Medulla oblongata (tissue), 1 donor: ENCODE measurements at regions not wholly inside any gene's neighbourhood (a gene's known extent, or its start where the extent isn't known, plus 50 kb on each side); places are given as distances from the start of the nearest gene placed in this dataset.

ENCODE experiments used
- DNase-seq: peaks from one replicate; pipeline ENCODE4 v3.0.0-alpha.2; 2015; ENCODE audit errors: extremely low spot score

DNA sequence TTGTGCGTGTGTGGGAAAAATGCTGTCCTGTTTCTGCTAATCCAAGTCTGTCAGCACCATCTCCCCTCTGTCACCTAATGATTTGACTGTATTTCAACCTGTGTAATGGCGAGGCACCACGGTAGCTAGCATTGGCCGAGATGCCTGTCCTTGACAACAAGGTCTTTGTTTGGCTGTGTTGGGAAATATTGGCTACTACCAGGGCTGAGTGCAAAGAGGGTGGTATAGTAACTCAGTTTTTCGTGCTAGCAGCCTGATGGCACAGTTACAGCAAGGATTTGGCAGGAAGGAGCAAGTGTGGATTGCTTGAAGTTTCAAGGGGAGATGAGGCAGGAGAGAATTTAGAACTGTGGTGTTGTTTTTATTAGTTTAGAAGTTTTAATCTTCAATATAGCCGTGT, 440.3 kb upstream of the RGS6 start:
- peak; percentile 68 for DNase-seq

DNA sequence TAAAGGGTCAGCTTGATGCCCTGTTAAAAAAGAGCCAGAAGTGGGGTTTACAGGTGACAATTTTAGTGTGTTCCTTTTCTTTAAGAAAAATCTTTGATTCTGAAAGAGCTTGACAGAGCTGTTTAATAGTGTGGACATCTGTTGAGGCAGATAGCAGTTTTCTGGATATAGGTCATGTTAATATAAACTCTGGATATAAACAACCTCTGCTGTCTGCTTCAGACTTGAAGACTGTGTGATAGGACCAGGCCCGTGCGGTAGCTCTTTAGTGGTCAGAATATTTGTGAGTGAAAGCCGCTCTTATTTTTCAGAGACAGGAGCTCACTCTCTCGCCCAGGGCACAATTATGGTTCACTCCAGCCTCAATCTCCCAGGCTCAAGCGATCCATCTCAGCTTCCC, 439.9 kb upstream of the RGS6 start:
- no peak for DNase-seq

DNA sequence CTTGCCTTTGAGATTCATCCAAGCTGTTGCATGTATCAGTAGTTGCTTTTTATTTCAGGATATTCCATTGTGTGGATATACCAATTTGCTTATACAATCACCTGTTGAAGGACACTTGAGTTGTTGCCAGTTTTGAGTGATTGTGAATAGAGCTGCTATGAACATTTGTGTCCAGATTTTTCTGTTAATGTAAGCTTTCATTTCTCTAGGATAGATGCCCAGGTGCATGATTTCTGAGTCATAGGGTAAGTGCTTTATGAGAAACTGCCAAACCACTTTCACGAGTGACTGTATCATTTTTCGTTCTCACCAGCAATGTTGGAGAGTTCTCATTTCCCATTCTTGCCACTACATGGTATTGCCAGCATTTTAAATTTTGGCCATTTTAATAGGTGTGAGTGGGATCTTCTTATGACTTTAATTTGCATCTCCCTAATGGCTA, 434.6 kb upstream of the RGS6 start:
- no peak for DNase-seq

- no peak for DNase-seq
These were observed 434.0 kb upstream of the RGS6 start for GRCh38 chr14:71498212-71498611.

DNA sequence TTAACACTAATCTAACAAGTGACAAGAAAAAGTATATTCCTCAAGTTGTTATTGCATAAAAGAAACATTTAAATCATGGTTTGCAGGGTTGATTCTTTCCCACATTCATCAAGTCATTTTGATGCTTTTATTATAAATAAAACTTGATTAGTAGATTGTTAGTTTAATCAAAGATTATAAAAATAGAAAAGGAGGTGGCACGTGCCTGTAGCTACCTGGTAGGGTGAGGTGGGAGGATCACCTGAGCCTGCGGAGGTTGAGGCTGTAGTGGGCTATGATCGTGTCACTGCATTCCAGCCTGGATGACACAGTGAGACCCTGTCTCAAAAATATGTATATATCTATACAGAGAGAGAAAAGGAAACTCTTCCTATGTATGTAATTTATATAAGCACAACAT, 433.2 kb upstream of the RGS6 start:
- DNase-seq, result no peak

DNA sequence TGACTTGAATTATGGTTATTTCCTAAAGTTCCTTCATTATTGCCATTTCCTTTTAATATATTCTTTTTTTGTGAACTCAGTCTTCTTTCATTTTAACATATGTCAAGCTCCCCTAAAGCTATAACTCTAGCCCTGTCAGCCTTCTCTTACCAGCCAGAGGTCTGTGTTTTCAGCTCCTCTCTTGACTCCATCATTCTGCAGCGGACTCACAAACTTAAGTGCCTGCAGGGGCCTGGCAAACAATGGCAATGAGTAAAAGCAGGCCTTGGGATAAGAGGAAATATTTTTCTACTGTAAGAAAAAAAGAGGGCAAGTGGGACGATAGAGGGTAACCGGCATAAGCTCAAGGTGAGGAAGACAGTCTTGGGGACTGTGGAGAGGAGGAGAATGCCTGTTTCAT, 424.5 kb upstream of the RGS6 start:
- DNase-seq, result no peak

GRCh38 chr14:71508901-71509300, 423.3 kb upstream of the RGS6 start:
- DNase-seq, result no peak

- DNase-seq, result no peak
These were observed 421.1 kb upstream of the RGS6 start for GRCh38 chr14:71511152-71511551.

GRCh38 chr14:71514941-71515919, 417.0 kb upstream of the RGS6 start:
- no peak for DNase-seq

GRCh38 chr14:71521238-71522135, 410.7 kb upstream of the RGS6 start:
- no peak for DNase-seq

DNA sequence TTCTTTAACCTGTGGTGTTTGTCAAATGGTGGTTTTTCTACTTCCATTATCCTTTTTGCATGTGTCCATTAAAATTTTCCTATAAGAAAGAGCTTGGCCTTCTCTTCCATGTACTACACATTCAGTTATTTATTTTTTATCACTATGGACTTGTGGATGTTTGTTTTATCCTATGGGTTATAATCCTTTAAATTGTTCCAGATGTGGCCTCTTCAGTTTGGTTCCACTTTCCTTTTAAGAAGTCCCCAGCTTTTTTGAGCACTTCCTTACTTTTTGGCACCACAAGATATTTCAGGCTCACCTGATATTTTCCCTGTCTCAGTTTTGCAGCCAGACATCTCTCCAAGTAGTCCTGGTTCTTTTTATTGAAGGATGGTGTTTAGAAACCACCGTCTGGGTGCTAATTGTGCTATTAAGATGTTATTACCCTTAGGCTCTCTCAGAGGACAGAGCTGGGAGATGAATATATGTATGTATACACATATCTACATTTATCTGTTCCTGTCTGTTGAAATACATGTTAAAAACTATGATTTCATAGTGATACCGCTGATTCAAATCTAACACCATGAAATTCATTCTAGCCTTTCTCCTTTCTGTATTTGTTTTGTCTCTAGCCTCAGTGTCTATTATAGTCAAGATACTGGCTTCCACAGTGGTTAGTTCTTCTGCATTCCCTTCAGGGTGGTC, 408.5 kb upstream of the RGS6 start:
- no peak for DNase-seq

- no peak for DNase-seq
These were observed 407.8 kb upstream of the RGS6 start for GRCh38 chr14:71524320-71524982.

- no peak for DNase-seq
These were observed 406.5 kb upstream of the RGS6 start for GRCh38 chr14:71525663-71526221.

DNA sequence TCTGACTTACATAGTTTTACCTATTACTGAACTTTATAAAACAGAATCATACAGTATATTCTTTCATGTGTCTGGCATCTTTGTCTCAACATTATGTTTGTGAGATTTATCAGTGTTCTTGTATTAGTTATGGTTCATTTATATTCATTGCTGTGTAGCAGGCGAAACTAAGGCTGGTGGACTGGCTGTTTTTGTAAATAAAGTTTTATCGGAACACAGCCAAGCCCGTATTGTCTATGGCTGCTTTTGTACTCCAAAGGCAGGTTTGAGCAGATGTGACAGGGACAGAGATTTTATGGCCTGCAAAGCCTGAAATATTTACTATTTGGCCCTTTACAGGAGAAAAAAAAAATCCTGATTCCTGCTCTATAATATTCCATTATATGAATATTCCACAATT, 405.8 kb upstream of the RGS6 start:
- no peak for DNase-seq

- DNase-seq, result no peak
These were observed 404.4 kb upstream of the RGS6 start for GRCh38 chr14:71527838-71528237.

GRCh38 chr14:71529848-71530247, 402.4 kb upstream of the RGS6 start:
- peak; percentile 61 for DNase-seq

DNA sequence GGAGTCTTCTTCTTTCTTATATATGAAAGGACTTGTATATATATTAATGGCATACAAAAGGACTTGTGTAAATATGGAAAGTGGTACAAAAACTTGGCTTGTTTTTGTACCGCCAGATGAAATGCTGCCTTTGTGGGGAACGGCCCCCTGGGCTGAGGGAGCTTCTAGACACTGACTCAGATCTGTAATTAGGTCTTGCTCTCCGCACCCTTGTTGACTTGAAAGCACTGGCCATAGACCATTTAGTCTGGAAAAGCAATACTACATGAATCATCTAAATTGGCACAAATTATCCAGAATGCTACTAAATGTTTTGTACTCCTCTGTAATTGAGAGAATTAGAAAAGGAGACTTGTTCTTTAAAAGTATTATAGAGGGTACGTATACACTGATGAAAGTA, 399.9 kb upstream of the RGS6 start:
- no peak for DNase-seq

DNA sequence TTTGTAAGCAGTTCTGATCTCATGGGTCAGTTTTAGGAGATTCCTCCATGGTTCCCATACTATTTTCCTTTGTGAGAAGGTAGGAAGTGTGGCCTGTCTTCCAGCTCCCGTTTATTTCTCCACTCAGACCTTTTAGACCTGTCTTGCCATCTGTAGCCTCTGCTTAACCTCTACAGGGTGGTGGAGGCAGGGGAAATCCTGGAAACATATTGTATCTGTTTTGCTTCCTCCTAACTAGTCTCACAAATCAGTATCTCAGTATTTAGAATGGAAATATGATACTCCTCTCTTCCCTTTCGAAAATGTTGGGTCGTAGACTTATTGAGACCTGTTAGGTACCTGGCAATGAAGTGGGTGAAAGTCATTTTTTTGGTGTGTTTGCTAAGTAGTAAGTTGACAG, 399.4 kb upstream of the RGS6 start:
- DNase-seq, result no peak

GRCh38 chr14:71533390-71533789, 398.8 kb upstream of the RGS6 start:
- no peak for DNase-seq

DNA sequence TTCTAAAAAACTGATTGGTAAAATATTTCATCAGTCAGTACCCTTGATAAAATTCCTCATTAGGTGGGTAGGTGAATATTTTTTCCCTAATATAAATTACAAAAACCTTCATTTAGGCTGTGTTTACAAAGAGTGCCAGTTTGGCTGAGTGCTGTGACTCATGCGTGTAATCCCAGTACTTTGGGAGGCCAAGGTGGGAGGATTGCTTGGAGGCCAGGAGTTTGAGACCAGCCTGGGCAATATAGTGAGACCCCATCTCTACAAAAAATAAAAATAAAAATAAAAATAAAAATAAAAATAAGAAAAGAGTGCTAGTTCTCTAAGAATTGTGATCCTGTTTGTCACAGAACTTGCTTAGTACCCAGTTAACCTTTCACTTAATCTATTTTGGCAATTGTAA, 398.4 kb upstream of the RGS6 start:
- DNase-seq, result no peak

- no peak for DNase-seq
These were observed 397.7 kb upstream of the RGS6 start for GRCh38 chr14:71534506-71534905.
